ENCODE measurements at regions not wholly inside any gene's neighbourhood (a gene's known extent, or its start where the extent isn't known, plus 50 kb on each side); places are given as distances from the start of the nearest gene placed in this dataset.

DNA sequence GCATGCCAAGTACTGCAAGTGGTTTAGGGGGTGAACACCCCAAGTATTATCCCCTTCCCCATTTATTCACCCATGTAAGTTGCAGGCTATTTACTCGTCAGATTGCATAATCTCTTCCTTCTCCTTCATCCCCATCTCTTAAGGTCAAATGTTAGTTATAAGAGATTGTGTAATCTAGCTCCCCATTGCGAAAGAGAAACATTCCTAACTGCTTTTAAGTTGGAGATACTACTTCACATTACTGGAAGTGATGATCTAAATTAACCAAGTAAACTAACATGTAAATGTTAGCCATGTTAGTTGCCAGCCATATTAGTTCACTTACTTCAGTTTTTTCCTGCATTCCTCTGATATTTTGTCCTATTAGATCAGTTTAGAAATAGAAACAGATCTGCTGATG, 262.3 kb downstream of the TAF11L14 start:
- Mint-ChIP-seq H3K27ac (no peak overlapping the region), H3K4me3 (no peak overlapping the region), H3K36me3 (ENCODE audit: low read depth) (no peaks in the 10 kb centered on the region), H3K4me1 (no peaks in the 10 kb centered on the region), H3K9me3 (no peaks in the 10 kb centered on the region), H3K27me3 (no peaks in the 10 kb centered on the region)
- TF ChIP-seq CTCF (IDR thresholded peaks at IDR 0.05), result no peak
- POLR2A ChIA-PET, result no interaction called here
- CTCF ChIA-PET, result no interaction called here
- DNase-seq (no peak), ATAC-seq (ENCODE audit: low read depth) (no peak)
- intact Hi-C loops (cut with micrococcal nuclease), result no loop called here

DNA sequence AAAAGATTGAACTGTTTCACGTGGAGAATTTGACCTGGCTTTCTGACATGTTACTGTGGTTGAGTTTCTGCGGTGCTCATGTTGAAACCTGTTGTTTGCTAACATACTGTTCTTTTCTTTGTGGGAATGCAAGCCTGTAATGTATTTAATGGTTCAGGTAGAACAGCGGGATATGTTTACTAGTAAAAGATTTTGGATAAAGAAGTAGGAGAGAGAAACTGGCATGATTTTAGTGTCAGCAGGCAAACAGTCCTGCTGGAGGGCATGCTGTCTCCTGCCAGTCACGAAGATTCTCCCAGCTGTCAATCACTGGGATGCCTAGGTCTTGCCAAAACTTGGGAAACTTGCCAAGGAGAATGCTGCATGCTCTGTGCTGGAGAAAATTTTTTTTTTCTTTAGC, 263.5 kb downstream of the TAF11L14 start:
- Mint-ChIP-seq H3K27ac (no peak overlapping the region), H3K27me3 (no peaks in the 10 kb centered on the region), H3K9me3 (no peaks in the 10 kb centered on the region), H3K4me1 (no peaks in the 10 kb centered on the region), H3K36me3 (ENCODE audit: low read depth) (no peaks in the 10 kb centered on the region), H3K4me3 (no peak overlapping the region)
- intact Hi-C loops (cut with micrococcal nuclease), result no loop called here
- TF ChIP-seq CTCF (IDR thresholded peaks at IDR 0.05), result no peak
- ATAC-seq (ENCODE audit: low read depth) (no peak), DNase-seq (no peak)
- ChIA-PET CTCF (no interaction called here), POLR2A (no interaction called here)

GRCh38 chr5:17898766-17899165, 264.5 kb downstream of the TAF11L14 start:
- intact Hi-C loops (cut with micrococcal nuclease), result no loop called here
- Mint-ChIP-seq H3K4me1 (no peaks in the 10 kb centered on the region), H3K36me3 (ENCODE audit: low read depth) (no peaks in the 10 kb centered on the region), H3K4me3 (no peak overlapping the region), H3K27me3 (no peaks in the 10 kb centered on the region), H3K9me3 (no peaks in the 10 kb centered on the region), H3K27ac (no peak overlapping the region)
- no peak for TF ChIP-seq CTCF (IDR thresholded peaks at IDR 0.05)
- CTCF ChIA-PET, result no interaction called here
- no peak for DNase-seq
- no peak for ATAC-seq (ENCODE audit: low read depth)
- POLR2A ChIA-PET, result no interaction called here

DNA sequence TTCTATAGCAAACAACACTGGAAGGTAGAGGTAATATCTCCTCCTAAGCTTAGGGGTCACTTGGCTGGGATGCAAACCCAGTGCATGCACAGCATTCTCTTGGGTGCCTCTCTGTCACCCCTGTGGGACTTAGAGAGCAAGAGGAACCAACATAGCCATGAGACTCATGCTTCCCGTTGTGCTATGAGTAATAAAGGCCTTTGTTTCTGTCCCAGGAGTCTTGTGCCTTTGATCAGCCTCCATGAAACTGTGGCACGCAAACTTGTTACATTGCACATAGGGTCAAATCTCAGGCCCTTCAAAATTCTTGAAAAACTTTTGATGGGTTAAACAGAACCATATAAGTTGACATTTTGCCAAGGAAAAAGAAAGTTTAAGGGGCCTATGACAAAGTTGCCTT, 272.8 kb downstream of the TAF11L14 start:
- peaks cover 8% of the 10 kb centered on the region for H3K9me3 Mint-ChIP-seq
- no peaks in the 10 kb centered on the region for H3K36me3 Mint-ChIP-seq (ENCODE audit: low read depth)
- POLR2A ChIA-PET, result no interaction called here
- intact Hi-C loops (cut with micrococcal nuclease), result no loop called here
- TF ChIP-seq CTCF (IDR thresholded peaks at IDR 0.05), result no peak
- no peaks in the 10 kb centered on the region for H3K27me3 Mint-ChIP-seq
- no peaks in the 10 kb centered on the region for H3K4me1 Mint-ChIP-seq
- DNase-seq, result no peak
- H3K27ac Mint-ChIP-seq, result no peak overlapping the region
- ATAC-seq (ENCODE audit: low read depth), result peak; percentile 40
- CTCF ChIA-PET, result no interaction called here
- H3K4me3 Mint-ChIP-seq, result no peak overlapping the region

GRCh38 chr5:17910318-17910717, 276.1 kb downstream of the TAF11L14 start:
- Mint-ChIP-seq H3K9me3 (no peaks in the 10 kb centered on the region), H3K4me3 (no peak overlapping the region), H3K4me1 (no peaks in the 10 kb centered on the region), H3K36me3 (ENCODE audit: low read depth) (no peaks in the 10 kb centered on the region), H3K27me3 (no peaks in the 10 kb centered on the region), H3K27ac (no peak overlapping the region)
- intact Hi-C loops (cut with micrococcal nuclease), result no loop called here
- ATAC-seq (ENCODE audit: low read depth) (no peak), DNase-seq (no peak)
- CTCF ChIA-PET, result no interaction called here
- POLR2A ChIA-PET, result no interaction called here
- TF ChIP-seq CTCF (IDR thresholded peaks at IDR 0.05), result no peak

Measured in activated B cell treated with CpG ODN at 0.5 μM for 24 hours (primary cell).